A673 (cell line): ENCODE measurements at regions not wholly inside any gene's neighbourhood (a gene's known extent, or its start where the extent isn't known, plus 50 kb on each side); places are given as distances from the start of the nearest gene placed in this dataset.

Experiments used
- BruUV-seq: library from RNA; stranded (reverse); fragments of 400-500 nt; replicated peaks from 2 replicates; lab custom pipeline; 2021; lab: Mats Ljungman, UMichigan
- CTCF ChIA-PET: fragments of 300-600 bp; sonication (Branson Sonifier 250); formaldehyde crosslinking; loops from one replicate; lab custom pipeline; 2022; ENCODE audit warnings: antibody characterized with exemption; lab: Charles Lee
- POLR2A ChIA-PET: fragments of 300-600 bp; sonication (Branson Sonifier 250); formaldehyde crosslinking; loops from one replicate; lab custom pipeline; 2022; ENCODE audit warnings: antibody characterized with exemption; ENCODE audit not compliant: low non-redundant PET; lab: Charles Lee
- DNase-seq: peaks from one replicate; pipeline ENCODE4 v3.0.0-alpha.2; 2015; ENCODE audit warnings: low spot score
- H3K27ac ChIP-seq: fragments of 200-600 bp; sonication (generic); 2 replicates; pipeline ENCODE4 v1.5.1; 2016; ENCODE audit warnings: mixed run types, low read depth, mild to moderate bottlenecking, mixed read lengths, antibody characterized with exemption, low read length; ENCODE audit not compliant: poor library complexity, severe bottlenecking
- H3K27me3 ChIP-seq: fragments of 200-600 bp; sonication (generic); replicated peaks from 2 replicates; pipeline ENCODE4 v1.6.1; 2017; ENCODE audit warnings: mixed run types, low read depth, mild to moderate bottlenecking, mixed read lengths, antibody characterized with exemption, low read length; ENCODE audit not compliant: insufficient read depth, poor library complexity
- H3K36me3 ChIP-seq: fragments of 200-600 bp; sonication (generic); 2 replicates; pipeline ENCODE4 v1.6.1; 2016; ENCODE audit warnings: mixed run types, mild to moderate bottlenecking, mixed read lengths, antibody characterized with exemption, low read length; ENCODE audit not compliant: insufficient read depth, poor library complexity, severe bottlenecking
- H3K4me1 ChIP-seq: fragments of 200-600 bp; sonication (generic); 2 replicates; pipeline ENCODE4 v1.6.1; 2017; ENCODE audit warnings: mixed run types, mild to moderate bottlenecking, mixed read lengths, antibody characterized with exemption, low read length; ENCODE audit not compliant: insufficient read depth, poor library complexity, severe bottlenecking
- H3K4me3 ChIP-seq: fragments of 200-600 bp; sonication (generic); 2 replicates; pipeline ENCODE4 v1.5.1; 2016; ENCODE audit warnings: low read depth, mixed run types, mild to moderate bottlenecking, mixed read lengths, low read length; ENCODE audit not compliant: poor library complexity, severe bottlenecking
- H3K9me3 ChIP-seq: fragments of 200-600 bp; sonication (generic); 2 replicates; pipeline ENCODE4 v1.6.1; 2016; ENCODE audit warnings: mixed run types, low read depth, mild to moderate bottlenecking, mixed read lengths, antibody characterized with exemption, low read length; ENCODE audit not compliant: poor library complexity, severe bottlenecking
- EZH2 ChIP-seq: fragments of 200-600 bp; sonication (generic); IDR thresholded peaks from 2 replicates; pipeline ENCODE4 v1.6.1; 2017; ENCODE audit warnings: borderline replicate concordance, low read depth, mild to moderate bottlenecking, mixed read lengths, antibody characterized with exemption, low read length; ENCODE audit not compliant: poor library complexity, severe bottlenecking
- intact Hi-C: fragments of 100-400 bp; cut with micrococcal nuclease; formaldehyde crosslinking; loops from one replicate; pipeline ENCODE4 v1.10.0; 2022; ENCODE audit not compliant: unreplicated experiment
- TF ChIP-seq, protein P1 (sequence below): fragments of 300-800, 200-600 bp; sonication (generic); conservative IDR thresholded peaks from 2 replicates; pipeline ENCODE4 v1.5.1; 2017; ENCODE audit warnings: low read depth, mild to moderate bottlenecking, antibody characterized with exemption, low read length, moderate library complexity, mixed read lengths

DNA sequence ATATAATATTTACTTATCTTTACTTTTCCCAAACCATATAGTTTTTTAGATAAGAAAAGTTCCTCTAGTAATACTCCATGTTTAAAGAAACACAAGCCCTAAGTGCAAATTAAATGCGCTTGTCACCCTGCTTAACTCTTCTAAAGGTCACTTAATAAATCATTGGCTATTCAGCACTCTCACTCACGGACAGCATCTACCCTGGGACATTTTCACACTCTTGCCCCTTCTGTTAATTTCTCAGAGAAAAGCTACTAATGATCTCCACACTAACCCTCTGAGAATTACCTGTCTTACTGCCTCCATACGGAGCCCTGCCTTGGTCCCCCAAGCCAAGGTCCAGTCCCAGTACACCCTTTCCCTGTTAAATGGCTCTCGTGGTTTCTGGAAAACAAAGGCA is 102.2 kb downstream of the NRN1 start:
- BruUV-seq = no TSS peak
- Histone ChIP-seq H3K27ac (no peak overlapping the region), H3K27me3 (no peaks in the 10 kb centered on the region), H3K9me3 (no peaks in the 10 kb centered on the region), H3K36me3 (no peaks in the 10 kb centered on the region), H3K4me1 (peaks cover 7% of the 10 kb centered on the region), H3K4me3 (no peak overlapping the region)
- CTCF ChIA-PET = no interaction called here
- no peak for TF ChIP-seq EZH2
- TF ChIP-seq, protein P1, sequence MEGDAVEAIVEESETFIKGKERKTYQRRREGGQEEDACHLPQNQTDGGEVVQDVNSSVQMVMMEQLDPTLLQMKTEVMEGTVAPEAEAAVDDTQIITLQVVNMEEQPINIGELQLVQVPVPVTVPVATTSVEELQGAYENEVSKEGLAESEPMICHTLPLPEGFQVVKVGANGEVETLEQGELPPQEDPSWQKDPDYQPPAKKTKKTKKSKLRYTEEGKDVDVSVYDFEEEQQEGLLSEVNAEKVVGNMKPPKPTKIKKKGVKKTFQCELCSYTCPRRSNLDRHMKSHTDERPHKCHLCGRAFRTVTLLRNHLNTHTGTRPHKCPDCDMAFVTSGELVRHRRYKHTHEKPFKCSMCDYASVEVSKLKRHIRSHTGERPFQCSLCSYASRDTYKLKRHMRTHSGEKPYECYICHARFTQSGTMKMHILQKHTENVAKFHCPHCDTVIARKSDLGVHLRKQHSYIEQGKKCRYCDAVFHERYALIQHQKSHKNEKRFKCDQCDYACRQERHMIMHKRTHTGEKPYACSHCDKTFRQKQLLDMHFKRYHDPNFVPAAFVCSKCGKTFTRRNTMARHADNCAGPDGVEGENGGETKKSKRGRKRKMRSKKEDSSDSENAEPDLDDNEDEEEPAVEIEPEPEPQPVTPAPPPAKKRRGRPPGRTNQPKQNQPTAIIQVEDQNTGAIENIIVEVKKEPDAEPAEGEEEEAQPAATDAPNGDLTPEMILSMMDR = no peak
- POLR2A ChIA-PET = no interaction called here
- intact Hi-C loops = no loop called here
- no peak for DNase-seq

DNA sequence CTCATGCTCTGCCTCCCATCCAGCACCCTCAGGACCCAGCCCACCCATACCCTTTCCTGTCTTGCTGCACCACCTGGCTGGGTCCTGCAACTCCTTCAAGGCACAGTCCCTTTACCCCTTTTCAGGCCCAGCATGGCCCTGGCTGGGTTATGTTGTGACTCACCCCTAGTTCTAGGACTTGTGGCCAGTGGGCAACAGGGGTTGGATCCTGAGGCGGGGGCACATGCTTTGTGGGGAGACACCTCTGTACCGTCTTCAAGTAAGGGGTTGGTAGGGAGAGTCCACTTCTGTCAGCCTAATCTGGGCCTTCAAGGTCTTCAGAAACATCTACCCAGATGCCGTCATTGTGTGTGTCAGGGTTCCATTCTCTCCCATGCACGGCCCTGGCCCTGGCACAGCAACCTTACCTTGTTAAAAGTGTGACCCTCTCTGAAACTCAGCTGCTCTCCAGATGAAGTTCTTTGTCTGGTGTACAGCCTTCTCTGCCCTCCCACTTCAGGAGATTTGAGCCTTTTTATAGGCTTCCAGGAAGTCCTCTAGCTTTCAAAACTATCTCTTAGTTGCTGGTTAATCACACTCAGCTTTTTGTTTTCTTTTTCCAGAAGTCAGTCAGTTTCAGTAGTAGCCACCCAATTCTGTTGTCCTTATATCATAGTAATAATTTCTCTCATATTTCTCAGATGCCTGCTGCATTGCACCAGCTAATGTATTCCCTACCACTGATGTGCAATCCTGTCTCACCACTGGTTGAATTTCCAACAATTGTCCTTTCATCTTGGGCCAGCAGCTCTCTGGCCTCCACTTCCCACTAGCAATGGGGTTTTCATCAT is 107.3 kb downstream of the NRN1 start:
- ChIA-PET POLR2A (no interaction called here), CTCF (no interaction called here)
- no peak for TF ChIP-seq EZH2
- TF ChIP-seq, protein P1 = no peak
- no TSS peak for BruUV-seq
- Histone ChIP-seq H3K4me3 (no peak overlapping the region), H3K27ac (no peak overlapping the region), H3K36me3 (no peaks in the 10 kb centered on the region), H3K9me3 (no peaks in the 10 kb centered on the region), H3K4me1 (no peaks in the 10 kb centered on the region), H3K27me3 (no peaks in the 10 kb centered on the region)
- DNase-seq = no peak
- intact Hi-C loops = no loop called here

DNA sequence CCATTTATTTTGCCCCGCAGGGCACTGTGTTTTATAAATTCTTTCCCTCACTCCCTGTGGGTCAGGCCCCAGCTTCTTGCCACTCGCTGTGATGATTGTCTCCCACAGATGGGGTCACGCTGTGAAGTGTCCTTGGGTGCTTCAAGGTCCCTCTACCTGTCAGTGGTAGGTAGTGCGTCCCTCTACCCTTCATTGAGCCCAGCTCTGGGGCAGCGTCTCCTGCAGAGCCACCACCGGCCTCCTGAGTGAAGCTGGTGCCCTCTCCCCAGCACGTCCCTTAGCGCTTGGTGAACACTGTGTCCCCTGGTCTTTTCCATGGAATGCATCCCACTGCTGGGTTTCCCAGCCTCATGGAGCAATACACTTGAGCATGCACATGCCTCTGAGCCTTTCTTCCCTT is 108.2 kb downstream of the NRN1 start:
- Histone ChIP-seq H3K27ac (no peak overlapping the region), H3K36me3 (no peaks in the 10 kb centered on the region), H3K9me3 (no peaks in the 10 kb centered on the region), H3K4me3 (no peak overlapping the region), H3K4me1 (no peaks in the 10 kb centered on the region), H3K27me3 (no peaks in the 10 kb centered on the region)
- TF ChIP-seq, protein P1 = no peak
- no peak for TF ChIP-seq EZH2
- POLR2A ChIA-PET = no interaction called here
- DNase-seq = no peak
- BruUV-seq = no TSS peak
- CTCF ChIA-PET = no interaction called here
- intact Hi-C loops = no loop called here
